ENCODE measurements at regions not wholly inside any gene's neighbourhood (a gene's known extent, or its start where the extent isn't known, plus 50 kb on each side); places are given as distances from the start of the nearest gene placed in this dataset.

GRCh38 chr18:6484659-6485058 lies 69.9 kb upstream of the L3MBTL4 start:
- no peak overlapping the region for H3K4me3 ChIP-seq
- no peaks in the 10 kb centered on the region for H3K36me3 ChIP-seq
- no peak for DNase-seq
- no peaks in the 10 kb centered on the region for H3K27me3 ChIP-seq
- no peak for TF ChIP-seq POLR2A (IDR thresholded peaks at IDR 0.05)
- TF ChIP-seq CTCF (IDR thresholded peaks at IDR 0.05) = no peak
- no peaks in the 10 kb centered on the region for H3K9me3 ChIP-seq
- H3K4me1 ChIP-seq = no peaks in the 10 kb centered on the region
- H3K27ac ChIP-seq = no peak overlapping the region

GRCh38 chr18:6486313-6486712 lies 71.6 kb upstream of the L3MBTL4 start:
- no peaks in the 10 kb centered on the region for H3K27me3 ChIP-seq
- no peaks in the 10 kb centered on the region for H3K36me3 ChIP-seq
- no peak overlapping the region for H3K4me3 ChIP-seq
- H3K27ac ChIP-seq = no peak overlapping the region
- DNase-seq = no peak
- TF ChIP-seq POLR2A (IDR thresholded peaks at IDR 0.05) (no peak), CTCF (IDR thresholded peaks at IDR 0.05) (no peak)
- H3K4me1 ChIP-seq = no peaks in the 10 kb centered on the region
- no peaks in the 10 kb centered on the region for H3K9me3 ChIP-seq

GRCh38 chr18:6486764-6487426 lies 72.2 kb upstream of the L3MBTL4 start:
- no peak for TF ChIP-seq CTCF (IDR thresholded peaks at IDR 0.05)
- no peak for TF ChIP-seq POLR2A (IDR thresholded peaks at IDR 0.05)
- no peak overlapping the region for H3K4me3 ChIP-seq
- no peaks in the 10 kb centered on the region for H3K4me1 ChIP-seq
- DNase-seq = no peak
- H3K9me3 ChIP-seq = no peaks in the 10 kb centered on the region
- no peaks in the 10 kb centered on the region for H3K27me3 ChIP-seq
- H3K36me3 ChIP-seq = no peaks in the 10 kb centered on the region
- no peak overlapping the region for H3K27ac ChIP-seq

- no peaks in the 10 kb centered on the region for H3K36me3 ChIP-seq
- no peak for DNase-seq
- H3K4me1 ChIP-seq = no peaks in the 10 kb centered on the region
- no peak overlapping the region for H3K27ac ChIP-seq
- H3K9me3 ChIP-seq = no peaks in the 10 kb centered on the region
- no peak overlapping the region for H3K4me3 ChIP-seq
- TF ChIP-seq CTCF (IDR thresholded peaks at IDR 0.05) (no peak), POLR2A (IDR thresholded peaks at IDR 0.05) (no peak)
- no peaks in the 10 kb centered on the region for H3K27me3 ChIP-seq
Observed at GRCh38 chr18:6487968-6488367, 73.3 kb upstream of the L3MBTL4 start.

- no peak overlapping the region for H3K27ac ChIP-seq
- no peaks in the 10 kb centered on the region for H3K36me3 ChIP-seq
- no peak for TF ChIP-seq POLR2A (IDR thresholded peaks at IDR 0.05)
- TF ChIP-seq CTCF (IDR thresholded peaks at IDR 0.05) = no peak
- no peaks in the 10 kb centered on the region for H3K4me1 ChIP-seq
- H3K4me3 ChIP-seq = no peak overlapping the region
- no peak for DNase-seq
- H3K27me3 ChIP-seq = no peaks in the 10 kb centered on the region
- H3K9me3 ChIP-seq = no peaks in the 10 kb centered on the region
Observed at GRCh38 chr18:6488956-6489355, 74.2 kb upstream of the L3MBTL4 start.

GRCh38 chr18:6489977-6490376 lies 75.3 kb upstream of the L3MBTL4 start:
- no peak overlapping the region for H3K27ac ChIP-seq
- TF ChIP-seq CTCF (IDR thresholded peaks at IDR 0.05) (no peak), POLR2A (IDR thresholded peaks at IDR 0.05) (no peak)
- no peak overlapping the region for H3K4me3 ChIP-seq
- no peaks in the 10 kb centered on the region for H3K9me3 ChIP-seq
- DNase-seq = no peak
- H3K4me1 ChIP-seq = no peaks in the 10 kb centered on the region
- no peaks in the 10 kb centered on the region for H3K27me3 ChIP-seq
- H3K36me3 ChIP-seq = no peaks in the 10 kb centered on the region
